ENCODE measurements at regions not wholly inside any gene's neighbourhood (a gene's known extent, or its start where the extent isn't known, plus 50 kb on each side); places are given as distances from the start of the nearest gene placed in this dataset.

- DNase-seq (ENCODE audit: low spot score): no peak
Observed at GRCh38 chr2:9106338-9107167, 100.1 kb upstream of the ASAP2 start.

GRCh38 chr2:9105601-9106337 is 100.8 kb upstream of the ASAP2 start:
- DNase-seq (ENCODE audit: low spot score): no peak

GRCh38 chr2:9103663-9104277 is 100.3 kb upstream of the MBOAT2 start:
- no peak for DNase-seq (ENCODE audit: low spot score)

- no peak for DNase-seq (ENCODE audit: low spot score)
Observed at GRCh38 chr2:9102861-9103662, 99.6 kb upstream of the MBOAT2 start.

- no peak for DNase-seq (ENCODE audit: low spot score)
Observed at GRCh38 chr2:9101763-9102425, 98.4 kb upstream of the MBOAT2 start.

- DNase-seq (ENCODE audit: low spot score): no peak
Observed at GRCh38 chr2:9100080-9100876, 96.8 kb upstream of the MBOAT2 start.

GRCh38 chr2:9099341-9099751 is 95.9 kb upstream of the MBOAT2 start:
- no peak for DNase-seq (ENCODE audit: low spot score)

- DNase-seq (ENCODE audit: low spot score): no peak
Observed at GRCh38 chr2:9097892-9098291, 94.4 kb upstream of the MBOAT2 start.

GRCh38 chr2:9097239-9097638 is 93.8 kb upstream of the MBOAT2 start:
- no peak for DNase-seq (ENCODE audit: low spot score)

GRCh38 chr2:9096761-9097160 is 93.3 kb upstream of the MBOAT2 start:
- DNase-seq (ENCODE audit: low spot score): no peak

GRCh38 chr2:9095690-9096089 is 92.2 kb upstream of the MBOAT2 start:
- no peak for DNase-seq (ENCODE audit: low spot score)

- DNase-seq (ENCODE audit: low spot score): no peak
Observed at GRCh38 chr2:9095226-9095625, 91.7 kb upstream of the MBOAT2 start.

- no peak for DNase-seq (ENCODE audit: low spot score)
Observed at GRCh38 chr2:9094117-9094516, 90.6 kb upstream of the MBOAT2 start.

GRCh38 chr2:9093324-9093723 is 89.8 kb upstream of the MBOAT2 start:
- no peak for DNase-seq (ENCODE audit: low spot score)

GRCh38 chr2:9092383-9093282 is 89.1 kb upstream of the MBOAT2 start:
- DNase-seq (ENCODE audit: low spot score): no peak

GRCh38 chr2:9091811-9092210 is 88.3 kb upstream of the MBOAT2 start:
- no peak for DNase-seq (ENCODE audit: low spot score)

GRCh38 chr2:9089831-9090230 is 86.3 kb upstream of the MBOAT2 start:
- no peak for DNase-seq (ENCODE audit: low spot score)

GRCh38 chr2:9087121-9087681 is 83.7 kb upstream of the MBOAT2 start:
- no peak for DNase-seq (ENCODE audit: low spot score)

GRCh38 chr2:9086465-9086864 is 83.0 kb upstream of the MBOAT2 start:
- DNase-seq (ENCODE audit: low spot score): no peak

Measured in mesenteric fat pad (tissue), 1 donor.